ENCODE measurements at regions not wholly inside any gene's neighbourhood (a gene's known extent, or its start where the extent isn't known, plus 50 kb on each side); places are given as distances from the start of the nearest gene placed in this dataset.
"Not testable (repeated sequence)": the region's sequence is repeated elsewhere in the genome, so short reads cannot be mapped to it uniquely, and the experiment has no call there.

GRCh38 chr17:34039759-34040555 lies 215.1 kb upstream of the CCL2 start:
- TF ChIP-seq, protein P1, sequence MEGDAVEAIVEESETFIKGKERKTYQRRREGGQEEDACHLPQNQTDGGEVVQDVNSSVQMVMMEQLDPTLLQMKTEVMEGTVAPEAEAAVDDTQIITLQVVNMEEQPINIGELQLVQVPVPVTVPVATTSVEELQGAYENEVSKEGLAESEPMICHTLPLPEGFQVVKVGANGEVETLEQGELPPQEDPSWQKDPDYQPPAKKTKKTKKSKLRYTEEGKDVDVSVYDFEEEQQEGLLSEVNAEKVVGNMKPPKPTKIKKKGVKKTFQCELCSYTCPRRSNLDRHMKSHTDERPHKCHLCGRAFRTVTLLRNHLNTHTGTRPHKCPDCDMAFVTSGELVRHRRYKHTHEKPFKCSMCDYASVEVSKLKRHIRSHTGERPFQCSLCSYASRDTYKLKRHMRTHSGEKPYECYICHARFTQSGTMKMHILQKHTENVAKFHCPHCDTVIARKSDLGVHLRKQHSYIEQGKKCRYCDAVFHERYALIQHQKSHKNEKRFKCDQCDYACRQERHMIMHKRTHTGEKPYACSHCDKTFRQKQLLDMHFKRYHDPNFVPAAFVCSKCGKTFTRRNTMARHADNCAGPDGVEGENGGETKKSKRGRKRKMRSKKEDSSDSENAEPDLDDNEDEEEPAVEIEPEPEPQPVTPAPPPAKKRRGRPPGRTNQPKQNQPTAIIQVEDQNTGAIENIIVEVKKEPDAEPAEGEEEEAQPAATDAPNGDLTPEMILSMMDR (IDR thresholded peaks at IDR 0.05; ENCODE audit: low read length) = not testable (repeated sequence)
- not testable (repeated sequence) for TF ChIP-seq EZH2 (optimal IDR thresholded peaks at IDR 0.05; ENCODE audit: low read depth, low read length)

Measured in MM.1S (cell line).